GM23248 (cell line): ENCODE measurements at regions not wholly inside any gene's neighbourhood (a gene's known extent, or its start where the extent isn't known, plus 50 kb on each side); places are given as distances from the start of the nearest gene placed in this dataset.
"Not testable (repeated sequence)": the region's sequence is repeated elsewhere in the genome, so short reads cannot be mapped to it uniquely, and the experiment has no call there.

Experiments
- DNase-seq: peaks from one replicate; pipeline ENCODE4 v3.0.0-alpha.2; 2015
- H2AFZ ChIP-seq: fragments of 200-600 bp; sonication (generic); 2 replicates; pipeline ENCODE4 v1.6.1; 2016; ENCODE audit warnings: antibody characterized with exemption
- H3F3A ChIP-seq: fragments of 200-600 bp; sonication (generic); 2 replicates; pipeline ENCODE4 v1.6.1; 2016; ENCODE audit warnings: mild to moderate bottlenecking, antibody characterized with exemption, mixed run types; ENCODE audit not compliant: insufficient read depth
- H3K27ac ChIP-seq: fragments of 200-600 bp; sonication (generic); 2 replicates; pipeline ENCODE4 v1.5.1; 2016; ENCODE audit warnings: mild to moderate bottlenecking
- H3K27me3 ChIP-seq: fragments of 200-600 bp; sonication (generic); replicated peaks from 2 replicates; pipeline ENCODE4 v1.6.1; 2016; ENCODE audit warnings: mild to moderate bottlenecking; ENCODE audit not compliant: insufficient read depth
- H3K36me3 ChIP-seq: fragments of 200-600 bp; sonication (generic); 2 replicates; pipeline ENCODE4 v1.6.1; 2016; ENCODE audit warnings: low read depth, mild to moderate bottlenecking
- H3K4me1 ChIP-seq: fragments of 200-600 bp; sonication (generic); 2 replicates; pipeline ENCODE4 v1.6.1; 2016; ENCODE audit warnings: mild to moderate bottlenecking; ENCODE audit not compliant: insufficient read depth
- H3K4me2 ChIP-seq: fragments of 200-600 bp; sonication (generic); one replicate; pipeline ENCODE4 v1.6.1; 2016; ENCODE audit warnings: mild to moderate bottlenecking; ENCODE audit not compliant: unreplicated experiment
- H3K4me3 ChIP-seq: fragments of 200-600 bp; sonication (generic); 2 replicates; pipeline ENCODE4 v1.5.1; 2016; ENCODE audit warnings: mild to moderate bottlenecking
- H3K79me2 ChIP-seq: fragments of 200-600 bp; sonication (generic); 2 replicates; pipeline ENCODE4 v1.6.1; 2016; ENCODE audit warnings: mild to moderate bottlenecking; ENCODE audit not compliant: insufficient read depth
- H3K9ac ChIP-seq: fragments of 200-600 bp; sonication (generic); 2 replicates; pipeline ENCODE4 v1.6.1; 2016; ENCODE audit warnings: mild to moderate bottlenecking
- H3K9me2 ChIP-seq: fragments of 200-600 bp; sonication (generic); 2 replicates; pipeline ENCODE4 v1.6.1; 2016; ENCODE audit warnings: mixed run types, mild to moderate bottlenecking, moderate library complexity; ENCODE audit not compliant: insufficient read depth
- H3K9me3 ChIP-seq: fragments of 200-600 bp; sonication (generic); one replicate; pipeline ENCODE4 v1.6.1; 2017; ENCODE audit warnings: low read depth
- H4K20me1 ChIP-seq: fragments of 200-600 bp; sonication (generic); 2 replicates; pipeline ENCODE4 v1.6.0; 2016; ENCODE audit not compliant: insufficient read depth
- EZH2 ChIP-seq: fragments of 200-600 bp; sonication (generic); IDR thresholded peaks from 2 replicates; pipeline ENCODE4 v1.6.1; 2018; ENCODE audit warnings: antibody characterized with exemption, mild to moderate bottlenecking; ENCODE audit not compliant: insufficient read depth, poor library complexity, severe bottlenecking
- EZH2phosphoT487 ChIP-seq: fragments of 200-600 bp; sonication (generic); IDR thresholded peaks from 2 replicates; pipeline ENCODE4 v1.6.1; 2018; ENCODE audit warnings: antibody characterized with exemption, moderate library complexity, mild to moderate bottlenecking, low read depth; ENCODE audit not compliant: insufficient read depth
- WGBS, 2 experiments: methylation state at CpG; one replicate each; pipeline ENCODE4 v1.1.6; 2015 to 2017; ENCODE audit warnings: low lambda C conversion rate in 2 of 2, low coverage in 1 of 2; ENCODE audit errors: missing lambda C conversion rate in 2 of 2; 5-methylcytosine and 5-hydroxymethylcytosine counted together
- in situ Hi-C: fragments of 300-500 bp; cut with MboI; formaldehyde crosslinking; loops from 2 replicates; pipeline ENCODE4 v1.15.0; 2020

DNA sequence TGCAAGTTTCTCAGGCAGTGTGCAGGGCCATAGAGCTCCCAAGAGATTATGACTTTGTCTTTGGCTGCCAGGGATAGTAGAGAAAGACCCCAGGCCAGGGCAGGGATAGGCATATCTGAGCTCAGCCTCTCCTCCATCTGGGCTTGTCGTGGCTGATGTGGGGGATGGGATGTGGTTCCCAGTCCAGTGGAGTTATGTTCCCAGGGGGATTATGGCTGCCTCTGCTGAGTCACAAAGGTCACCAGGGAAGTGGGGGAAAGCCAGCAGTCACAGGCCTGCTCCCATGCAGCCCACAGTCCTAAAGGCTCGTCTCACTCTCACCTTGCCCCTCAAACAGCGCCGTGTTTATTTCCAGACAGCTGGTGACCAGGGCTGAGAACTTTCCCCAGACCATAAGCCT is 354.9 kb downstream of the SI start:
- in situ Hi-C loops, result no loop called here
- no peaks in the 10 kb centered on the region for H3K36me3 ChIP-seq
- H2AFZ ChIP-seq, result no peak overlapping the region
- H3K27me3 ChIP-seq, result no peaks in the 10 kb centered on the region
- H3K27ac ChIP-seq, result no peak overlapping the region
- H3K4me1 ChIP-seq, result no peaks in the 10 kb centered on the region
- no peaks in the 10 kb centered on the region for H3K9me2 ChIP-seq
- no peak for DNase-seq
- peaks cover 3% of the 10 kb centered on the region for H3K9me3 ChIP-seq
- H3K9ac ChIP-seq, result no peak overlapping the region
- no peaks in the 10 kb centered on the region for H4K20me1 ChIP-seq
- no peaks in the 10 kb centered on the region for H3F3A ChIP-seq
- H3K4me3 ChIP-seq, result no peak overlapping the region
- TF ChIP-seq EZH2phosphoT487 (no peak), EZH2 (no peak)
- H3K4me2 ChIP-seq, result no peak overlapping the region
- H3K79me2 ChIP-seq, result no peaks in the 10 kb centered on the region
- 51 to 67% methylated on average over 4 of the region's 4 CpGs for WGBS, 2 experiments

DNA sequence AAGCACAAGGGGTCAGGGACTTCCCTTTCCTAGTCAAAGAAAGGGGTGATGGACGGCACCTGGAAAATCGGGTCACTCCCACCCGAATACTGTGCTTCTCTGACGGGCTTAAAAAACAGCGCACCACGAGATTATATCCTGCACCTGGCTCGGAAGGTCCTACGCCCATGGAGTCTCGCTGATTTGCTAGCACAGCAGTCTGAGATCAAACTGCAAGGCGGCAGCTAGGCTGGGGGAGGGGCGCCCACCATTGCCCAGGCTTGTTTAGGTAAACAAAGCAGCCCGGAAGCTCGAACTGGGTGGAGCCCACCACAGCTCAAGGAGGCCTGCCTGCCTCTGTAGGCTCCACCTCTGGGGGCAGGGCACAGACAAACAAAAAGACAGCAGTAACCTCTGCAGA is 375.5 kb downstream of the SI start:
- H3K4me3 ChIP-seq, H3K27ac ChIP-seq, DNase-seq, H3K79me2 ChIP-seq, H3K36me3 ChIP-seq, H3K4me1 ChIP-seq, H3K9me3 ChIP-seq, H2AFZ ChIP-seq, H3K9ac ChIP-seq, H3K9me2 ChIP-seq, in situ Hi-C loops, H4K20me1 ChIP-seq, H3K4me2 ChIP-seq, H3K27me3 ChIP-seq, H3F3A ChIP-seq: not testable (repeated sequence)
- 57 to 59% methylated on average over 10 of the region's 13 CpGs for WGBS, 2 experiments

GRCh38 chr3:164687902-164688301 is 390.4 kb downstream of the SI start:
- H3K9me2 ChIP-seq, result no peaks in the 10 kb centered on the region
- WGBS, 2 experiments, result 9 to 19% methylated on average over 1 of the region's 1 CpG

GRCh38 chr3:164687211-164687610 is 391.1 kb downstream of the SI start:
- no peak overlapping the region for H3K4me3 ChIP-seq
- no peaks in the 10 kb centered on the region for H4K20me1 ChIP-seq
- no peaks in the 10 kb centered on the region for H3K36me3 ChIP-seq
- no peak overlapping the region for H3K9ac ChIP-seq
- 33 to 36% methylated on average over 3 of the region's 3 CpGs for WGBS, 2 experiments
- H3K9me2 ChIP-seq, result no peaks in the 10 kb centered on the region
- in situ Hi-C loops, result no loop called here
- H3K79me2 ChIP-seq, result no peaks in the 10 kb centered on the region
- no peak overlapping the region for H3K27ac ChIP-seq
- H3K4me2 ChIP-seq, result no peak overlapping the region
- no peaks in the 10 kb centered on the region for H3K4me1 ChIP-seq
- no peak overlapping the region for H2AFZ ChIP-seq
- no peak for DNase-seq
- TF ChIP-seq EZH2 (no peak), EZH2phosphoT487 (no peak)
- no peaks in the 10 kb centered on the region for H3K9me3 ChIP-seq
- H3F3A ChIP-seq, result no peaks in the 10 kb centered on the region
- H3K27me3 ChIP-seq, result no peaks in the 10 kb centered on the region

More at GRCh38 chr3:164687902-164688301, 390.4 kb downstream of the SI start:
- DNase-seq, result no peak
- no peaks in the 10 kb centered on the region for H4K20me1 ChIP-seq
- no peak overlapping the region for H3K27ac ChIP-seq
- no peak overlapping the region for H3K9ac ChIP-seq
- no peak overlapping the region for H3K4me3 ChIP-seq
- in situ Hi-C loops, result no loop called here
- no peaks in the 10 kb centered on the region for H3K9me3 ChIP-seq
- no peaks in the 10 kb centered on the region for H3K27me3 ChIP-seq
- H3K36me3 ChIP-seq, result no peaks in the 10 kb centered on the region
- no peak overlapping the region for H2AFZ ChIP-seq
- no peaks in the 10 kb centered on the region for H3K4me1 ChIP-seq
- no peak for TF ChIP-seq EZH2phosphoT487
- TF ChIP-seq EZH2, result no peak
- no peak overlapping the region for H3K4me2 ChIP-seq
- no peaks in the 10 kb centered on the region for H3K79me2 ChIP-seq
- no peaks in the 10 kb centered on the region for H3F3A ChIP-seq

DNA sequence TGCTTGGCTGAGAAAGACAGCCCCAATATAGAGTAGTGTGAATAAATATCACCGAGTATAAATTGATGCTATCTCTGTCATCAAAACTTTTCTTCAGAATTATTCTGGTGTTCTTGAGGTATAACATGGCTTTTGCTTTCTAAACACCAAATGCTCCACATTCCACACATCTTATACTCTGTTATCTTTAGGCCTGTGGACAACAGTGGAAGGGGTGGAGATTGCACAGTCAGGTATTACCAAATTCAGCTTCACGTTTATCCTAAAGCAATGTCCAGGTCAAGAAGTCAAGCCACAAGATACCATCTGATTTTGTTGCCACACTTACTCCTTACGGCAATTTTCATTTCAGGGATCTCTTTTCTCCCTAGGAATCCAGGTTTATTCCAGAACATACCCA is 394.8 kb downstream of the SI start:
- Histone ChIP-seq H3K27me3 (no peaks in the 10 kb centered on the region), H3F3A (no peaks in the 10 kb centered on the region), H2AFZ (no peak overlapping the region), H3K9me2 (no peaks in the 10 kb centered on the region), H3K9ac (no peak overlapping the region), H3K36me3 (no peaks in the 10 kb centered on the region), H3K4me3 (no peak overlapping the region), H4K20me1 (no peaks in the 10 kb centered on the region), H3K4me1 (no peaks in the 10 kb centered on the region), H3K27ac (no peak overlapping the region), H3K4me2 (no peak overlapping the region), H3K9me3 (no peaks in the 10 kb centered on the region), H3K79me2 (no peaks in the 10 kb centered on the region)
- no peak for DNase-seq
- in situ Hi-C loops, result no loop called here
- no peak for TF ChIP-seq EZH2phosphoT487
- TF ChIP-seq EZH2, result no peak
- WGBS, 2 experiments, result 61% methylated on average over 3 of the region's 3 CpGs
